Testis (tissue), 2 donors: ENCODE measurements at regions not wholly inside any gene's neighbourhood (a gene's known extent, or its start where the extent isn't known, plus 50 kb on each side); places are given as distances from the start of the nearest gene placed in this dataset.

ENCODE experiments used
- POLR2A ChIP-seq: fragments of 450-650 bp; IDR thresholded peaks from one replicate; pipeline ENCODE4 v1.6.1; 2017; ENCODE audit warnings: antibody characterized with exemption, mild to moderate bottlenecking, moderate library complexity
- TF ChIP-seq, protein P1 (sequence below), 3 experiments: fragments of 450-650 bp in 2 of 3; fragments of 200-600 bp in 1 of 3; sonication (generic) in 1 of 3; IDR thresholded peaks; one replicate each; pipeline ENCODE4 v1.5.1; 2016 to 2019; ENCODE audit warnings: antibody characterized with exemption in 3 of 3, mild to moderate bottlenecking in 2 of 3, moderate library complexity in 1 of 3

- TF ChIP-seq, protein P1, sequence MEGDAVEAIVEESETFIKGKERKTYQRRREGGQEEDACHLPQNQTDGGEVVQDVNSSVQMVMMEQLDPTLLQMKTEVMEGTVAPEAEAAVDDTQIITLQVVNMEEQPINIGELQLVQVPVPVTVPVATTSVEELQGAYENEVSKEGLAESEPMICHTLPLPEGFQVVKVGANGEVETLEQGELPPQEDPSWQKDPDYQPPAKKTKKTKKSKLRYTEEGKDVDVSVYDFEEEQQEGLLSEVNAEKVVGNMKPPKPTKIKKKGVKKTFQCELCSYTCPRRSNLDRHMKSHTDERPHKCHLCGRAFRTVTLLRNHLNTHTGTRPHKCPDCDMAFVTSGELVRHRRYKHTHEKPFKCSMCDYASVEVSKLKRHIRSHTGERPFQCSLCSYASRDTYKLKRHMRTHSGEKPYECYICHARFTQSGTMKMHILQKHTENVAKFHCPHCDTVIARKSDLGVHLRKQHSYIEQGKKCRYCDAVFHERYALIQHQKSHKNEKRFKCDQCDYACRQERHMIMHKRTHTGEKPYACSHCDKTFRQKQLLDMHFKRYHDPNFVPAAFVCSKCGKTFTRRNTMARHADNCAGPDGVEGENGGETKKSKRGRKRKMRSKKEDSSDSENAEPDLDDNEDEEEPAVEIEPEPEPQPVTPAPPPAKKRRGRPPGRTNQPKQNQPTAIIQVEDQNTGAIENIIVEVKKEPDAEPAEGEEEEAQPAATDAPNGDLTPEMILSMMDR (IDR thresholded peaks at IDR 0.05) = no peak
- no peak for TF ChIP-seq POLR2A
These were observed 77.7 kb downstream of the LINC00237 start for GRCh38 chr20:21028436-21028835.
